H1 (cell line): ENCODE measurements at regions not wholly inside any gene's neighbourhood (a gene's known extent, or its start where the extent isn't known, plus 50 kb on each side); places are given as distances from the start of the nearest gene placed in this dataset.

ENCODE experiments used
- CTCF ChIA-PET: fragments of 300-600 bp; sonication (Branson Sonifier 250); formaldehyde crosslinking; loops from one replicate; lab custom pipeline; 2021; ENCODE audit not compliant: partially characterized antibody; lab: Charles Lee
- POLR2A ChIA-PET: fragments of 300-600 bp; sonication (Branson Sonifier 250); formaldehyde crosslinking; loops from one replicate; lab custom pipeline; 2021; ENCODE audit warnings: inconsistent platforms; ENCODE audit not compliant: partially characterized antibody; lab: Charles Lee
- DNase-seq, 2 experiments: peaks; one replicate each; pipeline versions ENCODE4 v3.0.0 to v3.0.0-alpha.2; 2010 to 2022; ENCODE audit warnings: low spot score in 2 of 2, low read depth in 1 of 2, mixed read lengths in 1 of 2
- FAIRE-seq: peaks from 2 replicates; lab custom pipeline; 2011; peaks lifted over from hg19 to GRCh38; lab: Jason Lieb, UNC
- H2AFZ ChIP-seq: 2 replicates; pipeline ENCODE4 v1.8.1; 2012; ENCODE audit warnings: low read length, inconsistent platforms
- H2AK5ac ChIP-seq: 2 replicates; pipeline ENCODE4 v1.6.1; 2013; ENCODE audit warnings: low read depth, low read length
- H2BK120ac ChIP-seq: replicated peaks from 2 replicates; pipeline ENCODE3; 2013; ENCODE audit warnings: low read depth, low read length, inconsistent platforms
- H2BK12ac ChIP-seq: 2 replicates; pipeline ENCODE4 v1.6.1; 2013; ENCODE audit warnings: low read depth, low read length
- H2BK15ac ChIP-seq: 2 replicates; pipeline ENCODE4 v1.6.1; 2013; ENCODE audit warnings: low read length
- H2BK20ac ChIP-seq: 2 replicates; pipeline ENCODE4 v1.6.1; 2013; ENCODE audit warnings: low read length
- H2BK5ac ChIP-seq: 2 replicates; pipeline ENCODE4 v1.6.1; 2013; ENCODE audit warnings: low read depth, low read length
- H3K14ac ChIP-seq: 2 replicates; pipeline ENCODE4 v1.6.1; 2013; ENCODE audit warnings: inconsistent platforms; ENCODE audit not compliant: insufficient read length
- H3K18ac ChIP-seq: 2 replicates; pipeline ENCODE4 v1.6.1; 2013; ENCODE audit warnings: low read length; ENCODE audit errors: extremely low read depth
- H3K23ac ChIP-seq: 2 replicates; pipeline ENCODE4 v1.6.1; 2013; ENCODE audit warnings: inconsistent platforms; ENCODE audit not compliant: insufficient read length
- H3K23me2 ChIP-seq: 2 replicates; pipeline ENCODE4 v1.6.1; 2013; ENCODE audit warnings: low read depth, low read length
- H3K27ac ChIP-seq: 2 replicates; pipeline ENCODE4 v1.6.1; 2011; ENCODE audit warnings: low read depth, low read length, inconsistent platforms
- H3K27me3 ChIP-seq, 4 experiments: replicated peaks in 1 of 4; 1 replicate in 1 of 4; 2 replicates in 3 of 4; pipeline versions ENCODE4 v1.6.1 to v1.8.1; 2011 to 2013; ENCODE audit warnings: low read length in 3 of 4, mild to moderate bottlenecking in 3 of 4, inconsistent platforms in 2 of 4, mixed read lengths in 2 of 4, moderate library complexity in 1 of 4; ENCODE audit not compliant: control insufficient read depth in 3 of 4, insufficient read depth in 3 of 4; ENCODE audit errors: extremely low read depth in 1 of 4
- H3K36me3 ChIP-seq, 4 experiments: 2 replicates each; pipeline versions ENCODE4 v1.6.1 to v1.8.1; 2011 to 2013; ENCODE audit warnings: mild to moderate bottlenecking in 4 of 4, low read length in 3 of 4, moderate library complexity in 2 of 4, control low read depth in 1 of 4, inconsistent platforms in 1 of 4; ENCODE audit not compliant: insufficient read depth in 4 of 4, control insufficient read depth in 2 of 4
- H3K4ac ChIP-seq: replicated peaks from 2 replicates; pipeline ENCODE3; 2013; ENCODE audit warnings: low read length, low read depth, mixed read lengths, inconsistent platforms; ENCODE audit not compliant: insufficient read length
- H3K4me1 ChIP-seq, 4 experiments: replicated peaks in 1 of 4; 1 replicate in 1 of 4; 2 replicates in 3 of 4; pipeline versions ENCODE4 v1.6.1 to v1.8.1; 2011 to 2013; ENCODE audit warnings: low read length in 3 of 4, inconsistent platforms in 2 of 4, mixed read lengths in 1 of 4; ENCODE audit not compliant: insufficient read depth in 4 of 4, control insufficient read depth in 3 of 4
- H3K4me2 ChIP-seq, 2 experiments: 2 replicates each; pipeline versions ENCODE4 v1.6.1 to v1.8.1; 2011 to 2013; ENCODE audit warnings: low read depth in 2 of 2, low read length in 2 of 2, control low read depth in 1 of 2, inconsistent platforms in 1 of 2, mild to moderate bottlenecking in 1 of 2; ENCODE audit not compliant: insufficient read depth in 1 of 2
- H3K4me3 ChIP-seq, 4 experiments: fragments of 200-600, 300-600 bp in 1 of 4; sonication (generic), shearing (Covaris generic), sonication (Bioruptor Twin) in 1 of 4; 2 replicates each; pipeline versions ENCODE4 v1.5.1 to v1.8.1; 2011 to 2016; ENCODE audit warnings: low read length in 4 of 4, low read depth in 3 of 4, control low read depth in 2 of 4, inconsistent platforms in 2 of 4, mild to moderate bottlenecking in 2 of 4, mixed read lengths in 1 of 4, moderate library complexity in 1 of 4; ENCODE audit not compliant: insufficient read depth in 2 of 4; ENCODE audit errors: extremely low read depth in 1 of 4
- H3K56ac ChIP-seq: replicated peaks from 2 replicates; pipeline ENCODE3; 2013; ENCODE audit warnings: low read depth, mild to moderate bottlenecking, mixed read lengths, low read length, inconsistent platforms; ENCODE audit not compliant: insufficient read length
- H3K79me1 ChIP-seq: 2 replicates; pipeline ENCODE4 v1.6.1; 2013; ENCODE audit warnings: low read depth, low read length, control low read depth
- H3K79me2 ChIP-seq, 2 experiments: 2 replicates each; pipeline versions ENCODE4 v1.6.1 to v1.8.1; 2012 to 2013; ENCODE audit warnings: low read length in 2 of 2, mild to moderate bottlenecking in 2 of 2, inconsistent platforms in 1 of 2; ENCODE audit not compliant: insufficient read depth in 2 of 2, control insufficient read depth in 1 of 2
- H3K9ac ChIP-seq, 4 experiments: replicated peaks in 1 of 4; 1 replicate in 1 of 4; 2 replicates in 3 of 4; pipeline versions ENCODE4 v1.6.1 to v1.8.1; 2011 to 2013; ENCODE audit warnings: low read depth in 3 of 4, low read length in 3 of 4, control low read depth in 2 of 4, mild to moderate bottlenecking in 2 of 4, moderate library complexity in 2 of 4, inconsistent platforms in 1 of 4; ENCODE audit errors: extremely low read depth in 1 of 4
- H3K9me3 ChIP-seq, 2 experiments: 2 replicates each; pipeline versions ENCODE4 v1.6.1 to v1.8.1; 2012 to 2013; ENCODE audit warnings: mild to moderate bottlenecking in 2 of 2, moderate library complexity in 2 of 2, control low read depth in 1 of 2, inconsistent platforms in 1 of 2, low read depth in 1 of 2, low read length in 1 of 2, mixed read lengths in 1 of 2; ENCODE audit not compliant: insufficient read depth in 2 of 2
- H4K20me1 ChIP-seq, 2 experiments: replicated peaks in 1 of 2; 2 replicates each; pipeline versions ENCODE3 to v1.8.1; 2011 to 2013; ENCODE audit warnings: inconsistent platforms in 2 of 2, low read length in 2 of 2, mild to moderate bottlenecking in 1 of 2; ENCODE audit not compliant: insufficient read depth in 2 of 2, control insufficient read depth in 1 of 2
- H4K5ac ChIP-seq: 2 replicates; pipeline ENCODE4 v1.6.1; 2013; ENCODE audit warnings: low read length, low read depth, mixed read lengths, inconsistent platforms; ENCODE audit not compliant: insufficient read length
- H4K8ac ChIP-seq: 2 replicates; pipeline ENCODE4 v1.8.0; 2013; ENCODE audit warnings: mild to moderate bottlenecking, moderate library complexity, low read length, inconsistent platforms; ENCODE audit not compliant: insufficient read depth; ENCODE audit errors: extremely low read depth
- H4K91ac ChIP-seq: replicated peaks from 2 replicates; pipeline ENCODE3; 2013; ENCODE audit warnings: low read length, mixed read lengths, inconsistent platforms; ENCODE audit not compliant: insufficient read length
- POLR2AphosphoS5 ChIP-seq: IDR thresholded peaks from 2 replicates; pipeline ENCODE4 v1.6.1; 2011; ENCODE audit warnings: low read depth, low read length
- SUZ12 ChIP-seq: fragments of 200-600 bp; sonication (generic); IDR thresholded peaks from 2 replicates; pipeline ENCODE4 v1.6.1; 2012; ENCODE audit warnings: mild to moderate bottlenecking, inconsistent platforms, low read length, moderate library complexity, mixed read lengths
- WGBS, 2 experiments: shearing (Covaris generic) in 1 of 2; methylation state at CpG; one replicate each; pipeline versions ENCODE4 v1.1.6 to v1.1.7; 2013 to 2015; ENCODE audit warnings: low lambda C conversion rate in 2 of 2, mixed read lengths in 2 of 2, inconsistent platforms in 1 of 2, low coverage in 1 of 2, missing lambda C conversion rate in 1 of 2; ENCODE audit not compliant: insufficient replicate concordance in 2 of 2, insufficient coverage in 1 of 2, insufficient read length in 1 of 2; ENCODE audit errors: extremely low coverage in 1 of 2, missing lambda C conversion rate in 1 of 2; 5-methylcytosine and 5-hydroxymethylcytosine counted together

DNA sequence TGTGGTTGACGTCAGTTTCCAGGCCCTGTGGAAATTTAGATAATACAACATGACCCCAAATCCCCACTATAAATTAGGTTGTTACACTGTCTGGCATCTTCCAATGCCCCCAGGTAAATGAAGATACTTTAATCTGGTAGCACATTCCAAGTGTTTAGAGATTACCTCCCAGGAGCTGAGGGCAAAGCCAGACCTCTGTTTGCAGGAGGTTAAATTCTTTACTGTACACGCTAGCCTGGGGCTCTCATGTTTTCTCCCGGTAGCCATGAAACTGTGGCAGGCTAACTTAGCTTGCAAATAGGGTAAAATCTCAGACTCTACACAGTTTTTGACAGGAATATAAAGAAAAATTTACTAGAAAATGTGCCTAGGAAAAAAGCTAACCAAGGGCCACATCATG, 450.0 kb downstream of the PDGFC start:
- Histone ChIP-seq H3K27ac (no peak overlapping the region), H3K4me1 (no peaks in the 10 kb centered on the region), H2BK120ac (no peak overlapping the region), H3K27me3 (no peaks in the 10 kb centered on the region), H3K9me3 (no peaks in the 10 kb centered on the region), H2BK5ac (no peak overlapping the region), H3K56ac (no peak overlapping the region), H4K8ac (no peak overlapping the region), H4K91ac (no peak overlapping the region), H3K23me2 (no peaks in the 10 kb centered on the region), H2AK5ac (no peak overlapping the region), H3K36me3 (no peaks in the 10 kb centered on the region), H3K14ac (no peak overlapping the region), H4K20me1 (no peaks in the 10 kb centered on the region), H3K23ac (no peak overlapping the region), H3K18ac (no peak overlapping the region), H3K79me1 (no peaks in the 10 kb centered on the region), H3K9ac (no peak overlapping the region), H4K5ac (no peak overlapping the region), H3K4me2 (no peak overlapping the region), H3K4ac (no peak overlapping the region), H2BK15ac (no peak overlapping the region), H3K4me3 (no peak overlapping the region), H2BK20ac (no peak overlapping the region), H2AFZ (no peak overlapping the region), H2BK12ac (no peak overlapping the region), H3K79me2 (no peaks in the 10 kb centered on the region)
- WGBS, 2 experiments, result 97% methylated on average over 3 of the region's 3 CpGs; no CpG with 5 or more reads in 1 of the 2 experiments
- TF ChIP-seq POLR2AphosphoS5 (no peak), SUZ12 (no peak)
- DNase-seq, result no peak
- ChIA-PET POLR2A (no interaction called here), CTCF (interaction anchor here (1.1 to 1.3 kb wide), 2 partner anchors 9 to 40 kb away, joined by 3 to 4 read pairs; no protein-coding TSS in a partner anchor)
- FAIRE-seq, result no peak
